Keratinocyte (primary cell): ENCODE measurements at regions not wholly inside any gene's neighbourhood (a gene's known extent, or its start where the extent isn't known, plus 50 kb on each side); places are given as distances from the start of the nearest gene placed in this dataset.

Experiments used
- CTCF ChIP-seq, 3 experiments: IDR thresholded peaks in 1 of 3; conservative IDR thresholded peaks in 1 of 3; optimal IDR thresholded peaks in 1 of 3; 2 replicates in 2 of 3; 3 replicates in 1 of 3; pipeline versions ENCODE3 to v1.5.1; 2011; ENCODE audit warnings: low read length in 3 of 3, mild to moderate bottlenecking in 3 of 3, moderate library complexity in 2 of 3, control low read depth in 1 of 3, inconsistent platforms in 1 of 3; ENCODE audit not compliant: insufficient read depth in 2 of 3; ENCODE audit errors: extremely low read depth in 1 of 3
- EZH2 ChIP-seq: IDR thresholded peaks from one replicate; pipeline ENCODE4 v1.6.1; 2012; ENCODE audit warnings: inconsistent platforms, mild to moderate bottlenecking, low read length, moderate library complexity

GRCh38 chr16:22672830-22673210 lies 141.1 kb upstream of the HS3ST2 start:
- no peak for TF ChIP-seq CTCF (optimal IDR thresholded peaks at IDR 0.05 in 1 of 3, IDR thresholded peaks at IDR 0.05 in 1 of 3, conservative IDR thresholded peaks at IDR 0.05 in 1 of 3; ENCODE audit: extremely low read depth in 1 of 3, insufficient read depth in 2 of 3, low read length in 3 of 3)
- TF ChIP-seq EZH2, result no peak
